A549 (cell line): ENCODE measurements at regions not wholly inside any gene's neighbourhood (a gene's known extent, or its start where the extent isn't known, plus 50 kb on each side); places are given as distances from the start of the nearest gene placed in this dataset.

ENCODE experiments used
- ATAC-seq, 2 experiments: fragments of 200-7000 bp in 1 of 2; fragments of >200 bp in 1 of 2; cut with Nextera tagmentation in 1 of 2; cut with Tn5 transposase in 1 of 2; 3 replicates each; pipeline versions ENCODE4 v1.8.0 to v1.9.1; 2018 to 2020; ENCODE audit warnings: mild to moderate bottlenecking in 1 of 2, moderate library complexity in 1 of 2
- CTCF ChIA-PET: fragments of 300-600 bp; sonication (Branson Sonifier 250); formaldehyde crosslinking; extraction: SDS; loops from one replicate; lab custom pipeline; 2021; ENCODE audit warnings: antibody characterized with exemption, inconsistent platforms; lab: Yijun Ruan, JAX
- POLR2A ChIA-PET: fragments of 350-600 bp; formaldehyde crosslinking; extraction: SDS; loops from one replicate; lab custom pipeline; 2021; ENCODE audit warnings: antibody characterized with exemption, inconsistent platforms; lab: Yijun Ruan, JAX
- DNase-seq, 2 experiments: peaks; one replicate each; pipeline versions ENCODE4 v3.0.0 to v3.0.0-alpha.2; 2011 to 2016; ENCODE audit warnings: low read depth in 1 of 2, low spot score in 1 of 2
- FAIRE-seq: peaks from 2 replicates; lab custom pipeline; 2011; peaks lifted over from hg19 to GRCh38; lab: Jason Lieb, UNC
- H3K27ac ChIP-seq, 2 experiments: fragments of >200 bp; sonication (Bioruptor Twin); formaldehyde crosslinking; 3 replicates each; pipeline ENCODE4 v1.5.1; 2016 to 2017
- H3K4me1 ChIP-seq: fragments of >200 bp; sonication (Bioruptor Twin); formaldehyde crosslinking; 3 replicates; pipeline ENCODE4 v1.6.1; 2016
- H3K4me2 ChIP-seq: fragments of >200 bp; sonication (Bioruptor Twin); formaldehyde crosslinking; 3 replicates; pipeline ENCODE4 v1.6.1; 2016
- H3K4me3 ChIP-seq: fragments of >200 bp; sonication (Bioruptor Twin); formaldehyde crosslinking; 3 replicates; pipeline ENCODE4 v1.5.1; 2016
- H3K9me3 ChIP-seq: fragments of >200 bp; sonication (Bioruptor Twin); formaldehyde crosslinking; 3 replicates; pipeline ENCODE4 v1.6.1; 2016
- BCL3 ChIP-seq: fragments of >200 bp; sonication (Bioruptor Twin); formaldehyde crosslinking; IDR thresholded peaks from 3 replicates; pipeline ENCODE4 v1.6.1; 2016
- CEBPB ChIP-seq, 2 experiments: fragments of >200 bp in 1 of 2; sonication (Bioruptor Twin) in 1 of 2; formaldehyde crosslinking in 1 of 2; IDR thresholded peaks; 2 replicates each; pipeline ENCODE4 v1.6.1; 2012 to 2016
- EHMT2 ChIP-seq: fragments of 200-600 bp; sonication (generic); IDR thresholded peaks from 2 replicates; pipeline ENCODE4 v1.6.1; 2016; ENCODE audit warnings: antibody characterized with exemption, low read depth, mild to moderate bottlenecking, moderate library complexity
- FOSL2 ChIP-seq, 2 experiments: fragments of 450-650 bp in 1 of 2; fragments of >200 bp in 1 of 2; sonication (Bioruptor Twin) in 1 of 2; formaldehyde crosslinking; IDR thresholded peaks; 2 replicates each; pipeline versions ENCODE4 v1.5.0 to v1.6.1; 2016 to 2020; ENCODE audit warnings: mild to moderate bottlenecking in 1 of 2, moderate library complexity in 1 of 2
- GATA3 ChIP-seq: IDR thresholded peaks from 2 replicates; pipeline ENCODE4 v1.6.1; 2012; ENCODE audit warnings: borderline replicate concordance
- HDAC2 ChIP-seq: fragments of 200-600 bp; sonication (generic); IDR thresholded peaks from 2 replicates; pipeline ENCODE4 v1.6.1; 2016
- HOXA7 ChIP-seq: fragments of 250-450 bp; sonication (Bioruptor Pico); IDR thresholded peaks from 2 replicates; pipeline ENCODE4 v1.5.0; 2020; ENCODE audit warnings: mild to moderate bottlenecking, moderate library complexity
- HOXB5 ChIP-seq: fragments of 250-450 bp; sonication (Bioruptor Pico); IDR thresholded peaks from 2 replicates; pipeline ENCODE4 v1.5.0; 2020; ENCODE audit warnings: mild to moderate bottlenecking, moderate library complexity
- KDM5A ChIP-seq: fragments of 200-600 bp; sonication (generic); IDR thresholded peaks from 2 replicates; pipeline ENCODE4 v1.6.1; 2016; ENCODE audit warnings: antibody characterized with exemption, mild to moderate bottlenecking
- MAFK ChIP-seq: fragments of 450-650 bp; IDR thresholded peaks from 2 replicates; pipeline ENCODE4 v1.6.1; 2014; ENCODE audit not compliant: partially characterized antibody
- MYC ChIP-seq: IDR thresholded peaks from 2 replicates; pipeline ENCODE4 v1.6.1; 2012; ENCODE audit warnings: mild to moderate bottlenecking, inconsistent platforms, low read length, improper control_type of control experiment, borderline replicate concordance
- POLR2A ChIP-seq: IDR thresholded peaks from 2 replicates; pipeline ENCODE4 v1.6.1; 2012; ENCODE audit warnings: mild to moderate bottlenecking, low read length
- SMC3 ChIP-seq: fragments of >200 bp; sonication (Bioruptor Twin); formaldehyde crosslinking; IDR thresholded peaks from 3 replicates; pipeline ENCODE4 v1.6.1; 2018; ENCODE audit warnings: inconsistent platforms
- TP53 ChIP-seq: fragments of 250-450 bp; sonication (Bioruptor Pico); IDR thresholded peaks from 2 replicates; pipeline ENCODE4 v1.5.0; 2021; ENCODE audit warnings: mild to moderate bottlenecking, moderate library complexity
- WGBS: methylation state at CpG from one replicate; pipeline ENCODE4 v1.1.6; 2017; ENCODE audit errors: missing lambda C conversion rate; 5-methylcytosine and 5-hydroxymethylcytosine counted together
- TF ChIP-seq, protein P1 (sequence below): IDR thresholded peaks from 2 replicates; pipeline ENCODE4 v1.6.1; 2012; ENCODE audit warnings: low read depth, borderline replicate concordance
- TF ChIP-seq, protein P2 (sequence below): fragments of >200 bp; sonication (Bioruptor Twin); formaldehyde crosslinking; IDR thresholded peaks from 3 replicates; pipeline ENCODE4 v1.5.1; 2016
- TF ChIP-seq, protein P3 (sequence below): fragments of 200-600 bp; sonication (generic); IDR thresholded peaks from 2 replicates; pipeline ENCODE4 v1.6.1; 2016; ENCODE audit warnings: antibody characterized with exemption, mild to moderate bottlenecking, moderate library complexity

DNA sequence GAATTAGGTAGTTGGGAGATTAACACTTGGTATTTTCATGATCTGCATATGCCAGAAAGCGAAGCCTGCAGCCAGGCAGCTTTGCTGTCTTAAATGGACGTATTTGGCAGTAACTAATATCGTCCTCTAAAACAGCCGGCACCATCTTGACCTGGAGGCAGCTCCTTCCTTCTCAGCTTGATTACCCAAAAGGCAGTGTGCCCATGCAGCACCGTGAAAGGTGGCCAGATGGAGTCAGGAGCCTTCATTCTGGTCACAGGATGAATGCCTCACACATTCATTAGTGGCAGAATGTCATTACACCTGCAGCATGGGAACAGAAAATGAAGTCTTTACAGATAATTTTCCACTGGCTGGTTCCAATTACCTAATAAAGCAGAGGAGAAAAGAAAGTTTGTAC, 59.0 kb upstream of the FLT1 start:
- WGBS: 43% methylated on average over 5 of the region's 5 CpGs
- no peak overlapping the region for H3K4me3 ChIP-seq
- TF ChIP-seq, protein P1, sequence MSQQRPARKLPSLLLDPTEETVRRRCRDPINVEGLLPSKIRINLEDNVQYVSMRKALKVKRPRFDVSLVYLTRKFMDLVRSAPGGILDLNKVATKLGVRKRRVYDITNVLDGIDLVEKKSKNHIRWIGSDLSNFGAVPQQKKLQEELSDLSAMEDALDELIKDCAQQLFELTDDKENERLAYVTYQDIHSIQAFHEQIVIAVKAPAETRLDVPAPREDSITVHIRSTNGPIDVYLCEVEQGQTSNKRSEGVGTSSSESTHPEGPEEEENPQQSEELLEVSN: no peak
- TF ChIP-seq HOXA7 (CRISPR knock-in tag) (no peak), MYC (no peak), BCL3 (no peak), FOSL2 (IDR thresholded peaks at IDR 0.05) (no peak), FOSL2 (CRISPR knock-in tag; IDR thresholded peaks at IDR 0.05) (no peak), SMC3 (no peak), EHMT2 (no peak), HDAC2 (no peak), KDM5A (no peak), GATA3 (no peak), HOXB5 (CRISPR knock-in tag) (no peak), CEBPB (IDR thresholded peaks at IDR 0.05) (no peak)
- TF ChIP-seq, protein P2, sequence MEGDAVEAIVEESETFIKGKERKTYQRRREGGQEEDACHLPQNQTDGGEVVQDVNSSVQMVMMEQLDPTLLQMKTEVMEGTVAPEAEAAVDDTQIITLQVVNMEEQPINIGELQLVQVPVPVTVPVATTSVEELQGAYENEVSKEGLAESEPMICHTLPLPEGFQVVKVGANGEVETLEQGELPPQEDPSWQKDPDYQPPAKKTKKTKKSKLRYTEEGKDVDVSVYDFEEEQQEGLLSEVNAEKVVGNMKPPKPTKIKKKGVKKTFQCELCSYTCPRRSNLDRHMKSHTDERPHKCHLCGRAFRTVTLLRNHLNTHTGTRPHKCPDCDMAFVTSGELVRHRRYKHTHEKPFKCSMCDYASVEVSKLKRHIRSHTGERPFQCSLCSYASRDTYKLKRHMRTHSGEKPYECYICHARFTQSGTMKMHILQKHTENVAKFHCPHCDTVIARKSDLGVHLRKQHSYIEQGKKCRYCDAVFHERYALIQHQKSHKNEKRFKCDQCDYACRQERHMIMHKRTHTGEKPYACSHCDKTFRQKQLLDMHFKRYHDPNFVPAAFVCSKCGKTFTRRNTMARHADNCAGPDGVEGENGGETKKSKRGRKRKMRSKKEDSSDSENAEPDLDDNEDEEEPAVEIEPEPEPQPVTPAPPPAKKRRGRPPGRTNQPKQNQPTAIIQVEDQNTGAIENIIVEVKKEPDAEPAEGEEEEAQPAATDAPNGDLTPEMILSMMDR: no peak
- TF ChIP-seq, protein P3, sequence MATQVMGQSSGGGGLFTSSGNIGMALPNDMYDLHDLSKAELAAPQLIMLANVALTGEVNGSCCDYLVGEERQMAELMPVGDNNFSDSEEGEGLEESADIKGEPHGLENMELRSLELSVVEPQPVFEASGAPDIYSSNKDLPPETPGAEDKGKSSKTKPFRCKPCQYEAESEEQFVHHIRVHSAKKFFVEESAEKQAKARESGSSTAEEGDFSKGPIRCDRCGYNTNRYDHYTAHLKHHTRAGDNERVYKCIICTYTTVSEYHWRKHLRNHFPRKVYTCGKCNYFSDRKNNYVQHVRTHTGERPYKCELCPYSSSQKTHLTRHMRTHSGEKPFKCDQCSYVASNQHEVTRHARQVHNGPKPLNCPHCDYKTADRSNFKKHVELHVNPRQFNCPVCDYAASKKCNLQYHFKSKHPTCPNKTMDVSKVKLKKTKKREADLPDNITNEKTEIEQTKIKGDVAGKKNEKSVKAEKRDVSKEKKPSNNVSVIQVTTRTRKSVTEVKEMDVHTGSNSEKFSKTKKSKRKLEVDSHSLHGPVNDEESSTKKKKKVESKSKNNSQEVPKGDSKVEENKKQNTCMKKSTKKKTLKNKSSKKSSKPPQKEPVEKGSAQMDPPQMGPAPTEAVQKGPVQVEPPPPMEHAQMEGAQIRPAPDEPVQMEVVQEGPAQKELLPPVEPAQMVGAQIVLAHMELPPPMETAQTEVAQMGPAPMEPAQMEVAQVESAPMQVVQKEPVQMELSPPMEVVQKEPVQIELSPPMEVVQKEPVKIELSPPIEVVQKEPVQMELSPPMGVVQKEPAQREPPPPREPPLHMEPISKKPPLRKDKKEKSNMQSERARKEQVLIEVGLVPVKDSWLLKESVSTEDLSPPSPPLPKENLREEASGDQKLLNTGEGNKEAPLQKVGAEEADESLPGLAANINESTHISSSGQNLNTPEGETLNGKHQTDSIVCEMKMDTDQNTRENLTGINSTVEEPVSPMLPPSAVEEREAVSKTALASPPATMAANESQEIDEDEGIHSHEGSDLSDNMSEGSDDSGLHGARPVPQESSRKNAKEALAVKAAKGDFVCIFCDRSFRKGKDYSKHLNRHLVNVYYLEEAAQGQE: no peak
- no peak for ATAC-seq
- H3K4me1 ChIP-seq: no peaks in the 10 kb centered on the region
- POLR2A ChIA-PET: no interaction called here
- CTCF ChIA-PET: interaction anchor here (0.8 kb wide), 1 partner anchor 23 kb away, joined by 3 read pairs; no protein-coding TSS in a partner anchor
- no peak for DNase-seq
- H3K27ac ChIP-seq: no peak overlapping the region
- no peaks in the 10 kb centered on the region for H3K9me3 ChIP-seq
- no peak for FAIRE-seq
- no peak overlapping the region for H3K4me2 ChIP-seq

DNA sequence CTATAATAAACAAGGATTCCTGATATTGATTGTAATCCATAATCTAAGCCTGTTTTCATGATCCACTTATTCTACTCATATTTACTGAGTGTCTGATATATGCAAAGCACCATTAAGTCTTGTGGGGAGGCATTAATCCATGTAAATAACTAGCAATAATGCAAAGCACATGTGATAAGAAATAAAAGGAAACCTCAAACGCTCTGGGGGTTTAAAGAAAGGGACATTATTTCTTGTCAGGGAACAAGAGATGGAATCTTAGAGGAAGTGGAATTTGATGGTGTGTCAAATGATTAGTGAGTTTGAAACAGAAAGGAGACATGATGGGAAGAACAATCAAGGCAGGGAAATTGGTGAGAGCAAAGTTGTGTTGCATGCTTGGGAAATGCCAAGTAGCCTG, 57.4 kb upstream of the FLT1 start:
- ATAC-seq: no peak
- TF ChIP-seq EHMT2 (no peak), POLR2A (no peak), TP53 (CRISPR knock-in tag) (no peak), MAFK (no peak), HOXA7 (CRISPR knock-in tag) (no peak)
- TF ChIP-seq, protein P1: no peak
- TF ChIP-seq, protein P3: no peak
- TF ChIP-seq, all 56 proteins: peak for 0
- Histone ChIP-seq H3K9me3 (no peaks in the 10 kb centered on the region), H3K27ac (no peak overlapping the region), H3K4me2 (no peak overlapping the region), H3K4me3 (no peak overlapping the region), H3K4me1 (no peaks in the 10 kb centered on the region)
- DNase-seq (no peak), FAIRE-seq (no peak)
- POLR2A ChIA-PET: no interaction called here
- CTCF ChIA-PET: no interaction called here
- 0% methylated on average over 1 of the region's 1 CpG for WGBS
